Epidermal melanocyte (primary cell): ENCODE measurements at regions not wholly inside any gene's neighbourhood (a gene's known extent, or its start where the extent isn't known, plus 50 kb on each side); places are given as distances from the start of the nearest gene placed in this dataset.

Source experiments
- DNase-seq: peaks from one replicate; pipeline ENCODE4 v3.0.0; 2011; ENCODE audit warnings: low spot score; ENCODE audit not compliant: insufficient read length

DNA sequence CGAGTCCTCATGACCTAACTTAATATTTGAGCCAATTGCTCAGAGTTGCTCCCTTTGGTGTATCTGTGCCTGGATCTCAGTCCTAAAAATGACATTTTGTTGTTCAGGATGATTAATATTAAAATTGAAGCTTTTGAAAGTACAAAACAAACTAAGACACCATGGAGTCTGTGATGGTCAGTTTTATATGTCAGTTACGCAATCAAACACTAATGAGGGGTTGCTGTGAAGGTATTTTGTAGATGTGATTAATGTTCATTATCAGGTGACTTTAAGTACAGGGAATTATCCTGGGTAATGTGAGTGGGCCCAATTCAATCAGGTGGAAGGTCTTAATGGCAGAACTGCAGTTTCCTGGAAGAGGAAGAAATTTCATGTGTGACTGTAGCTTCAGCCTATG, 546.7 kb downstream of the REEP3 start:
- DNase-seq: no peak

DNA sequence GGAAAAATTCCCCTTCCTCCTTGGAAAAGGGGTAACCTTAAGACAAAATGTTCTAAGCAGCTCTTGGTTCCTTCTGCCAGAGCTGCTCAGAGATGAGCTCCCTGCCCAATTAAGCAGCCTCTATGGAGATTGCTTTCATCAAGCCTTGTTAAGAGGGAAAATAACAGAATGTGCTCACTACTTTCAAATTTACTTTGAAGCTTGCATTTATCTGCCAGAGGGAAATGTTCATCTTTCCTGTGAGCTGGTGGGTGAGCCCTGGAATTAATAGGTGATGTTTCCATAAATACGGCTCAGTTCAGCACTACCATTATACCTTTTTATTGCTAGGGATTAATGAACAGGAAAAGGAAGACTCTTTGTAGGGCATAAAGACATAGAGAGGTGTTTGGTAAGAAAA, 549.0 kb downstream of the REEP3 start:
- no peak for DNase-seq

DNA sequence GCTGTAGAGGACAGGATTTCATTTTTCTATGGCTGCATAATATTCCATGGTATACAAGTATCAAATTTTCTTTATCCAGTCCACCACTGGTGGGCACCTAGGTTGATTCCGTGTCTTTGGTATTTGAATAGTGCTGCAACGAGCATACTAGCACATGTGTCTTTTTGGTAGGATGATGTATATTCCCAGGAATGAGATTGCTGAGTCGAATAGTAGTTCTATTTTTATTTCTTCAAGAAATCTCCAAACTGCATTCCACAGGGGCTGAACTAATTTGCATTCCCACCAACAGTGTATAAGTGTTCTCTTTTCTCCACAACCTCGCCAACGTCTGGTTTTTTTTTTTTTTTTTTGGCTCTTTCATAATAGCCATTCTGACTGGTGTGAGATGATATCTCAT, 550.0 kb downstream of the REEP3 start:
- no peak for DNase-seq

DNA sequence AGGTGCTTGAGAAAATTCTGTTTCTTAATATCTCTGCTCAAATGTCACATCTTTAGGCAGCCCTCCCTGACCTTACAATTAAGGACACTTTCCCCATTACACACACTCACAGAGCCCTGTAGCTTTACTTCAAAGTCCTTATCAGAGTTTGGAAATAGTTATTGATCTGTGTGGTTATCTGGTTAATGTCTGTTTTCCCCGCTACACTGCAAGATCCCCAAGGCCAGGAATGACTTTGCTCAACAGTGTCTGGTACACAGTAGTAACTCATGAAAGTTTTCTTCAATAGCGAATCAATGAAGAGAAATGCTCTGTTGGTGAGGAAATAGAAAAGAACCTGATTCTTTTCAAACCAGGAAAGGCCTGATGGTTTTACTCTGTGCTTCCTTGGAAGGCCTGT, 554.4 kb downstream of the REEP3 start:
- no peak for DNase-seq

DNA sequence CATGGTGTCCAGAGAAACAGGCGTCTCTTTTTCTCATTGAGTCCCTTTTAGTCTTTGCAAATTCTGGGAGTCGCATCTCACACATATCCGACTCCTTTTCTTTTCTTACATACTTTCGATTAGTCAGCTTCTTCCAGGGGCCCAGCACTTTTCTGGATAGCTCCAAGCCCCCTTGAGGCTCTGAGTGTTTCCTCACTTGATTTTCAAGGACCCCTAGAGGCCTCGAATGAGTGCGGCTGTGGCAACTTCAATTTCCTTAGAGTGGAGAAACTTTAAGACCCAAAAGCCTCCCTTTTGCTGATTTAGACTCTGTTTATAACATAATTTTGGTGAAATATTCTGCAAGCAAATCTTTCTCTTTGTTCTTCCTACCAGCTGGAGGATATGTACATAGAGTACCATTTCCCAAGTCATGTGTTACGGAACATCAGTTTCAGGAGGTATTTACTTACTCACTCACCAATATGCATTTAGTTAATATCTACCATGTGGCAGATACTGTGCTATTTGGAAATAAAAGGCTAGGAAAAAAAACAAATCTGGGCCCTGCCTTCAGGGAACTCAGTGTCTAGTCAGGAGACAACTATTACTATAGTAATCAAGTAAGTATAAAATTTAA, 555.2 kb downstream of the REEP3 start:
- DNase-seq: no peak

DNA sequence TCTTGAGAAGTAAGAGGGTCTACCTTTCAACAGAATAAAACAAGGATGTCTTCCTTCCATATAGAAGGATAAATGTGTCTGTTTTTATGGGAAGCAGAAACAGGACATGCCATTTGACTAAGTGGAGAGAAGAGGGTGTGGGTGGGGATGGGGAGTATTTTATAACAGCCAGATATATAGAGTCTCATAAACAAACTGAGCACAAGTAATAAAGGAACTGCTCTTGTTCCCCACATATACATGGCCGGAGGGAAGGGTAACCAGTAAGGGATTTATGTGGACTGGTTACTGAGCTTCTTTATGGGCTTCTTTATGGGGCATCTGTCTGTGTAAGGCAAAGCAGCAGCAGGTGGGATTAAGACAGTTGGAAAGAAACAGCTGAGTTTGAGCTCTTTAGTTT, 558.1 kb downstream of the REEP3 start:
- no peak for DNase-seq

DNA sequence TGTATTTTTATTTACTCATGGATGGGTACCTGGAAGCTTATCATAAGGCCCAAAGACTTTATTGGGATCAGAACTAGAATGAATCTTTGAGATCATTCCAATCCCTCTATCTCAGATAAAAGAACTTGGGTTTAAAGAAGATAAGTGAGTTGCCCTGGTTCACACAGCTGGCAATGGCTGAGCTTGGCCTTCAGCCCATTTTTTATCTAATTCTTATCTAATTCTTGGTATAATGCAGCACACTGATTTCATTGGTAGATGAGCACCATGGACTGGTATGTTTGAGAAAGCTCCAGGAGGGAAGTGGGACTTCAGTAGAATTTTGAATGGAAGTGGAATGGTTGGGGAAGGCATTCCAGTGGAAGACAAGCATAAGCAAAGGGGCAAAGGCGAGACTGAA, 558.9 kb downstream of the REEP3 start:
- no peak for DNase-seq

DNA sequence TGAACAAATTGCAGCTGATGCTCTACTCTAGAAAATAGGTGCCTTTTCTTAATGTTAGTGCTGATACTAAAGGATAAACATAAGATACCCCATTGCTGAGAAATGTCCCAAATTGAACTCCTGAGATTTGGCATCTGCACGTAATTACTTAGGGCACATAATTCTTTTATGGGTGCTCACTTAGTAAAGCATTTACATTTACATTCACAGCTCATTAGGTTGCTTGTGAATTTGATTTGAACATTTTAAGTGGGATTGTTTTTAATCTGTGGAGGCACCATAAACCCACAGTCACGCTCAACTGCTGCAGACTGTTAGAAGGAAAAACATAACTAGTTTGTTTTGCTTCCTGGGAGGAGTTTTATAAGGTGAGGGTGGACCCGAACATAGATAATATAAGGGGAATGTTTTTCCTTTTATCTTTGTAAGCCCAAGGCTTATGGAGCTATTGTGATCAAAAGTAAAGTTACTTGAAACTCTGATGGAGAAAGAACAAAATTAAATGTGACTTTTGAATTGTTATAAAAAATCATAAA, 560.8 kb downstream of the REEP3 start:
- no peak for DNase-seq

DNA sequence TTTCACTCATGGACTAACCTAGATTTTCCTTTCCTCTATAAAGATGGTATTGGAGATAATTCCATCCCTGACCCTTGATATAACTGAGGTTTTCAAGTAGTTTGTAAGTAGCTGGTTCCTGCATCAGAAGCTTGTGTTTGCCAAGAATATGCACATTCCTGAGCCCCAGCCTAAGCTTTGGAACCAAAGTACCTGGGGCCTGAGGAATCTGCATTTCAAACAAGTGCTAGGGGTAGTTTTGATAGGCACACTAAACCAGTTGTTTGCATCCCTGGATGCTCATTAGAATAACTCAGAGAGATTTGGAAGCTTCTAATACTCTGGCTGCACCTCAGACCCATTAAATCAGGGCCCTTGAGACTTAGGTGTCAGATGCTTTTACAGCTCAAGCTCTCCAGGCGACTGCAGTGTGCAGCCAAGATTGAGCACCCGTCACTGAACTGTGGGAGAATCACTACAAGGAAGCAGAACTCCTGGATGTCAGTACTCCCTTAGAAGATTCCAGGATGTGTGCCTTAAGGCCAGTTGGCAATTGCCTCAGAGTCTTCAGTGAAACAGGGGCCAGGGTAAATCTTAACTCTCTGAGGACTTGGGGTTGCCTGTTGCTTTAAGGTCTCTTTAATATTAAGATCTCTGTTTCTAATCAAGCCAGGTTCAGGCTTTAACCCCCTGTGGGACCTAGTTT, 565.0 kb downstream of the REEP3 start:
- no peak for DNase-seq

DNA sequence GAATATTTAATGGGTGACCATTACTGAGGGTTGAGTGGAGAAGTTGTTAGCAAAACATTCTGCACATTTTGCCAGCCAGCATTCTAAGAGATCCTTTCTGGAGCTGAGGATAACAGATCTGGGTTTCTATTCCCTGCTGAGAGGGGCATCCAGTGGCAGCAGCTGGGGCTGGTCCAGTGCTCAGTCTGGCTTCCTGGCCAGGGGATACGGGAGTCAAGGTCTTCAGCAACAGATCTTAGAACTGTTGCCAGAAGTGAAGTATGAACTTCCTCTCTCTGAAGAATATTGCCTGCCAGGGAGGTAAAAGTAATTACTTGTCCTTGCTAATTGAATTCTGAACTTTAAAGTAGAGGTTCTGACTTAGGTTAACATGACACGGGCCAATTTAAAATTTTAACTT, 568.4 kb downstream of the REEP3 start:
- DNase-seq: no peak

DNA sequence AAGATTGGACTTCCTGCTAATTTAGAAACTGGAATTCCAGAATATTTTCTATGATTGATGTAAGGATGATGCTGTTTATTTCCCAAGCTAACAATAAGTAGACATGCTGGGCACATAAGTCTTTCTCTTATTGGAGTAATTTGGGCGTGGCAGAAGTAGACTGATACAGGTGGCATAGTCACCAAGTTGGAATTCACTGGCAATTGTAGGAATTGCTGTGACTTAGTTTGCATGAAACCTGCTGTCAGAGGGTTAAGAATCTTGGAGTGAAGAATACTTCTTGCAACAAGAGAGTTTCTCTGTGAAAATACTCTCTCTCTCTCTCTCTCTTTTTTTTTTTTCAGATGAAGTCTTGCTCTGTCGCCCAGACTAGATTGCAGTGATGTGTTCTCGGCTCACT, 569.7 kb downstream of the REEP3 start:
- DNase-seq: no peak

DNA sequence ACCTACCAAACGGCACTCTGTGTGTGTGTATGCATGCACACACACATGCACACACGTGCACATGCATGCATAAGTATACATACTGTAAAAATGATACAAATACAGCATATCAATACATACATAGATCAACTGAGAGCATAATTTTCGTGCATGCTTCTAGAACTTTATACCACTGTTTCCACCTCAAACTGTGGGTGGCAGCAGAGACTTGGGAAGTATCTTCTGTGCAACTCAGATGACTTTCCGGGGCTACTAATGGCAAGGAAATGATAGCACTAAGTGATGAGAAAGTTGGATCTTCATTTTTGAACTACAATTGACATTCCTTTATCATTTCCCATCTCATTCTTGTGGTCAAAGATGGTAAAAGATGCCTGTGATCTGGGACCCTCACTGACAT, 570.7 kb downstream of the REEP3 start:
- DNase-seq: no peak

DNA sequence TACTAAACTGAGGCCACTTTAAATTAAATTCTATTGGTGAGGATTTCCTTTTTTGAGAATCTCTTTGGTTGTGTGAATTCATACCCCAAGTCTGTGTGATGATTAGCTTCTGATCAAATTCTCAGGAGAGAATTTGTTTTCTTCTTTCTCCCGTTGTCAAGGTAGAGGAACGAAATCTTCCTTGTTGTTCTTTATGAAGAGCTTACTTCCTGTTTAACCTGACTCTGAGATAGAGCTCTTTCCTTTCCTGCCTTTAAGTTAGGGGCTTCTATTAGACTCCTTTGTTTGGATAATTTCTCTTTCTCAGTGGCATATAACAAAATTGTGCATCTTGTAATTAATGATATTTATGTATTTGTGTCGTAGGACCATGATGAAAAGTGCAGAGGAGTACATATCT, 572.1 kb downstream of the REEP3 start:
- DNase-seq: no peak

DNA sequence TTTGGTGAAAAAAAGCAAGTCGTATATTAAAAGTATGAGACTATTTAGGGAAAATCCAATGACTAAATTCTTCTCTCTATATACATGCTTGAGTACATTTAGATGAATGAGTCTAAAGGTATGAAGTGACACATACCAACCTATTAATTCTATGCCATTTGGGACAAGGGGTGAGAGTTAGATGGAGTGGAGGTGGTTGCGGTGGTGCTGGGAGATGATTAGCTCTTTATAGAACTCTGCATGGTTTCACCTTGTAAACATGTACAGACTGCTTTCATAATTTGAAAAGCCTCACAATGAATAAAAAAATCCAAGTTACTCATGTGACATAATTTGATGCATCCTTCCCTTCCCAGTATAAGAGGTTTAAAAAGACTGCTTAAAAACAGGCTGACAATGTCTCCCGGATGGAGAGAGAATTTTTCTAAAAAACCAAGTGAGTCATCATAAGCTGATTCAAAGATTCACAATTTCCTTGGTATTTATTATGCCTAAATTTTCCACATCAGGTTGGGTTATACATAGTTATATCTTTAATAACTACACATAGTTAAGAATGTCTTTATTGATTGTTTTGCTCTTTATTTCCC, 572.8 kb downstream of the REEP3 start:
- DNase-seq: no peak

DNA sequence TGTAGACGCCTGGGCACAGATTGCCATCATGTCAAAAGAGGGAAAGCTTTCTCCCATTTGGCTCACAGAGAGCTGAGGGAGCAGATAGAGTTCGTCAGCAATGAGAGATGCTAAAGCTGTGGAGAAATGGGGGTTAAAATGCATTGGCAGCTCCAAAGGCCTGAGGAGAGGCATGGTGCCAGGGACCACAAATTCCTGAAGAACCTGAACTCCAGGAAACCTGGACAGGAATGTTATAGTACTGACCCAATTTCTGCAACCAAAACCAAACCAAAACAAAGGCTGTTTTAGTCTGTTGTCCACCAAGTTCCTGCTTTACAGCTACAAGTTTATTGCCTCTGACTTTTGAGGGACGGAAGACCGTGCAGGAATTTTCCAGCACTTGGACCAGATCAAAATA, 575.7 kb downstream of the REEP3 start:
- DNase-seq: no peak

DNA sequence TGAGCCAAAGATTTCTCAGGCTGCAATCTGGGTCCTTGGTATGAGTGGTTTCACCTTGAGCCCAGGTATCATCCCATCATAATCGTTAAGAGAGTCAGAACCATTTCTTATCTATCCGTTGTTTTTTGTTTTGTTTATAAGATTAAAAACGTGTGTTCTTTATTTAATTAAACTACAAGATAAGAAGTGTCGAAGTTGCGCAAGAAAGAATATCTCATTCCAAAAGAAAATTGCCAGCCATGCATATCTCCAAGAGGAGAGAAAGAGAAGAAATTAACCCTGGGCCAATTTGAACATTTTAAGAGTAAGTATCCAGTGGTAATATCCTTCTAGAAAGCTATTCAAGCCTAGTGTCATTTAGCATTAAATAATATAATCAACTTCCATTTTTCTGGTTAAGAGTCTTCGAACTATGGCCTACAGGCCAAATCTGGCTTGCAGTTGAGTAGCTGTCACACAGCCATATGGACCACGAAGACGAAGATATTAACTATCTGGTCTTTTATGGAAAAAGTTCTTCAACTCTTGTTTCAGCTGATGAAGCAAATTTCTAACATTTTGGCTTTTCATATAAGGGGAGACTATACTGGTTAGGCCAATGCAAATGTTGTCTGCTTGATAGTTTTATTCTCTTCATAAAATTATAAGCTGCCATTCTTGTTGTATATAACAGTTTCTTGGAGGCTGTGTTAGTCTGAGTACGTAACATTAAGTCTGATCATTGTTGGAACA, 576.4 kb downstream of the REEP3 start:
- no peak for DNase-seq

DNA sequence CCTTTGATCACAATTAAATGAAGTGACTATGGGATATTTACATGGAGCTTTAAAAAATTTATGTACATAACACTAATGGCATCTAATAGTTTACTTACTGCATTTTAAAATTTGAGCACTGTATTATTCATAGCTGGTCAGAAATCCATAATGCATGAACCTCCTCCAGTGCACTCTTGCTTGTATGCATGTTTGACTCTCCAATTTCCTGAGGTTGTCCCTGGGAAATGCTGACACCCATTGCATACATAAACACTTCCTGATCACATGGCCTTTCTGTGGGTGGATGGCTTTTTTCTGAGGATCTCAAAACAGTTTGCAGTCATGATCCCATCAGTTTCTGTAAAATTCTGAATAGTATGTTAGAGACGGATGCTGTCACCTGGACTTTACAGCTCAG, 577.8 kb downstream of the REEP3 start:
- no peak for DNase-seq

DNA sequence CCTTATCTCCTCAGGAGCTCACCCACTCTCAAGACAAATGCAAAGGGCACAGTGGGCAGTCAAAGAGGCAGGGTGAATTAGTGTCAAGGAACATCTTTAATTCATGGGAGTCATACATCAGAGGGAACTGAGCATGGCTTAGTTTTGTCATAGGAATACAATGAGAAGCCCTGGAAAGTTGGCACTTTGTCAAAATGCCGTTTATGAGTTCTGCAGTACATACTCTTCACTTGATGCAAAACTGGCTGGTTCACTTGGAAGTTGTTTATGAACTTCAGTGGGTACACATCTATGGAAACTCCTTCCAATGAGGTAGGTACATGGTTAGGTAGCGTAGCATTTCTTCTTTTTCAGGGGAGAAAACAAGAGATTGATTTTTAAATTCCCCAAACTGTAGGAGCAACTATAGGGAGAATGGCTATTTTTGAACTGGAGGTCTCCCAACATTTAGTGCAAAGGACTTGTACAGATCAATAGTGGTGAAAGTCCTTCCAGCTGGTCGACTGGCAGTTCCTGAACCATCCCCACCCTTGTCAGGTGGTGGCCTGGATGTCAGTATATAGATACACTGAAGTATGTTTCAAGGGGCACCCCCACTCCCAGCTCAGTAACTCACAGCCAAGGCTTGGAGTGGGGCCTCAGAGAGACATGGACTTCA, 580.5 kb downstream of the REEP3 start:
- no peak for DNase-seq

DNA sequence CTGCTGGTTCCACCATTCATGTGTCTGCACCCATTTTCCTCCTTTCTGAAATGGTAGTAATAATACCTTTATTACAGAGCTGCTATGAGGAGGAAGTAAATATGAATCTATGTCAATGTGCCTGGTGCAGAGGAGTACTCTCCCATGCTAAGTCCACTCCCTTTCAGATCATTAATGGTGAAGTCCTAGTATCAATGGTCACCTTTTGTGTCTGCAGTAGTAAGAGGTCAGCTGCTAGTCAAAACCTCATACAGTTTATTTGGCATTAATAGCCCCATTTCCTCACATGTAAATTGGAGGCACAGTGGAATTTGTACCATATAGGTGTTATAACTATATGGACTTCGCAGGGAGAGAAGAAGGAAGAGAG, 581.0 kb downstream of the REEP3 start:
- no peak for DNase-seq

DNA sequence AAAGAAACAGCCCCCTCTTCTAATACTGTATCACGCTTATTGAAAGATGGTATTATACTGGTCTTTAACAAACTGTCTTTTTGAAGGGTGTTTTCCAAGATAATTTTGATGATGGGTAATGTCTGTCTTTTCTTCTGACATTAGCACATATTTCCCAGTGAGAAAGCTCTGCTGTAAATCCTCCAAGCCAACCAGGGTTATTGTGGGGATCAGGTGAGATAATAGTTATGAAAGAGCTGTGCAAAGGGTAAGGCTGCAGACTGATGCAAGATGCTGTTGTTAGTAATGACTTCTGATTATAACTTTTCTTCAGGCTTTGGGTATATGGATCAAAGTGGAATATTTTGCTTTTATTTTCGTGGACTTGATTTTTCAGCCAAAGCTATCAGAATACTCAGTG, 581.7 kb downstream of the REEP3 start:
- DNase-seq: no peak

DNA sequence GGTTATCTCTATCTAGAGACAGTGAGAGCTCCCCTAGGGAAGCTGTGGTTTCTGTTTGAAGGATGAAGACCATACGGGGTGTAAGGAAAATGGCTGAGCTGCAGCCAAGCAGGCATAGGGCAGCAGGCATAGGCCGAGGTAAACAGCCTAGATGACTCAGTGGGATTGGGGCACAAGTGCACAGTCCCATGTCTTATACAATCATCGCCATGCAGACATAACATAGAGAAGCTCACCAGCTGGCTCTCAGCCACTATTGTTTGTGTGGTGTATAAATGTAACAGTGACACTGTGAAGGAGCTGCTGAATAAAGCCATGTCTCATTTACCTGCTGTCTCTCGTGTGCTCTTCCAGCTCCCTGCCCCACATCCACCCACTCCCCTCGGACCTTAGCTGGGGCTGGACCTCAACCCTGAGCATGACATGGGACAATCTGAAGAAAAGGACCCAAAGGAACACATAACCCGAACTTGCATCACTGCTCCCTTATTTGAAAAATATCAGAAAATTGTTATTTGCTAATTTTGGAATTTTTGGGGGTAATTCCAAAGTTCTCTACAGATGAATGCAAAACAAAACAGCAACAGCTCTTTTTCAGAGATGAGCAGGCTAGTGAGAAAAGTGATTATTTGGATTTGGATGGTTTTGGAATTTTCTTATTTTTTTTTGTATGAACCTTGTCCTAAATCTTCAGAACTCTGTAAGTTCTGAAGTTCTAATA, 582.7 kb downstream of the REEP3 start:
- no peak for DNase-seq
